Natural killer cell (primary cell): ENCODE measurements at regions not wholly inside any gene's neighbourhood (a gene's known extent, or its start where the extent isn't known, plus 50 kb on each side); places are given as distances from the start of the nearest gene placed in this dataset.

Experiments used
- ATAC-seq, 3 donors: fragments of 150-1000 bp in 2 of 3; fragments of 200-7000 bp in 1 of 3; cut with Tn5 transposase; 1 replicate in 1 of 3; 2 replicates in 2 of 3; pipeline ENCODE4 v1.10.0; 2021; ENCODE audit warnings: mild to moderate bottlenecking in 2 of 3, moderate library complexity in 2 of 3
- DNase-seq, 2 donors: peaks; one replicate each; pipeline versions ENCODE4 v3.0.0 to v3.0.0-alpha.2; 2013 to 2021; ENCODE audit warnings: mixed read lengths in 1 of 2
- H3K27ac ChIP-seq: one replicate; pipeline ENCODE4 v1.5.1; 2013; ENCODE audit warnings: mild to moderate bottlenecking, low read length
- H3K27me3 ChIP-seq: one replicate; pipeline ENCODE4 v1.6.1; 2013; ENCODE audit warnings: low read length; ENCODE audit not compliant: control insufficient read depth, insufficient read depth
- H3K36me3 ChIP-seq: one replicate; pipeline ENCODE4 v1.6.1; 2013; ENCODE audit warnings: low read length; ENCODE audit not compliant: control insufficient read depth, insufficient read depth
- H3K4me1 ChIP-seq: one replicate; pipeline ENCODE4 v1.6.1; 2013; ENCODE audit warnings: low read length; ENCODE audit not compliant: control insufficient read depth, insufficient read depth
- H3K4me3 ChIP-seq: one replicate; pipeline ENCODE4 v1.5.1; 2013; ENCODE audit warnings: low read length
- H3K9me3 ChIP-seq: one replicate; pipeline ENCODE4 v1.6.1; 2013; ENCODE audit warnings: low read length; ENCODE audit not compliant: control insufficient read depth, insufficient read depth
- H3K27ac Mint-ChIP-seq, 2 donors: one replicate each; pipeline ENCODE4 v1.8.0; 2022; ENCODE audit warnings: mild to moderate bottlenecking in 2 of 2, mixed read lengths in 2 of 2, moderate library complexity in 1 of 2
- H3K27me3 Mint-ChIP-seq, 2 donors: one replicate each; pipeline ENCODE4 v1.8.0; 2022; ENCODE audit warnings: low read depth in 2 of 2, mixed read lengths in 2 of 2
- H3K36me3 Mint-ChIP-seq: one replicate; pipeline ENCODE4 v1.8.0; 2022; ENCODE audit warnings: mixed read lengths
- H3K4me1 Mint-ChIP-seq, 2 donors: one replicate each; pipeline ENCODE4 v1.8.0; 2022; ENCODE audit warnings: mixed read lengths in 2 of 2
- H3K4me3 Mint-ChIP-seq: one replicate; pipeline ENCODE4 v1.8.0; 2022; ENCODE audit warnings: mild to moderate bottlenecking, moderate library complexity, mixed read lengths
- H3K9me3 Mint-ChIP-seq, 2 donors: one replicate each; pipeline ENCODE4 v1.8.0; 2022; ENCODE audit warnings: mixed read lengths in 2 of 2
- WGBS: methylation state at CpG from one replicate; pipeline ENCODE4 v1.1.7; 2013; ENCODE audit warnings: missing lambda C conversion rate; ENCODE audit not compliant: insufficient coverage; 5-methylcytosine and 5-hydroxymethylcytosine counted together
- intact Hi-C: fragments of 100-400 bp; cut with micrococcal nuclease; formaldehyde crosslinking; loops from one replicate; pipeline ENCODE4 v1.14.2; 2022
- TF ChIP-seq, protein P1 (sequence below): fragments of 200-600 bp; IDR thresholded peaks from one replicate; pipeline ENCODE4 v1.8.0; 2022; ENCODE audit warnings: antibody characterized with exemption

DNA sequence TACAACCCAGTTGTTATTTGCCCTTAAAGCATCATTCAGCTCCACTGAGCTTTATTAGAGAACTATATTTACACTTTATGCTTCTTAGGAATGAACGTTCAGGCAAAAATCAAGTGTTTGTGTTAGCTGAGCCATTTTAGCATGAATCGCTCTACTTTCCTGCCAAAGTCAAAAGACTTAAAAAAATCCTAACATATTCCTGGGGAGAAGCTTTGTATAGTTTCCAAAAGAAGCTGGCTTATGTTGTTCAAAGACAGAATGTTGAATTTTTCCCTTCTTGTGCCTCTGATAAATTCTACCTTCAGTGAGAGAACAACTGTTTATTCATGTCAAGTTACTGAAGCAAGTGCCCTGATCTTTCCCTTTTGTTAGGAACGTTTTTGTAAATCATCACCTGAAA is 771.5 kb upstream of the HS3ST1 start:
- no peak overlapping the region for H3K27ac ChIP-seq
- no peaks in the 10 kb centered on the region for H3K27me3 ChIP-seq
- no peaks in the 10 kb centered on the region for H3K4me1 ChIP-seq
- peaks cover 7% of the 10 kb centered on the region for H3K36me3 Mint-ChIP-seq
- H3K36me3 ChIP-seq: no peaks in the 10 kb centered on the region
- H3K4me1 Mint-ChIP-seq: no peaks in the 10 kb centered on the region
- H3K9me3 ChIP-seq: no peaks in the 10 kb centered on the region
- no peaks in the 10 kb centered on the region for H3K27me3 Mint-ChIP-seq
- ATAC-seq (no peak), DNase-seq (no peak)
- no peak overlapping the region for H3K4me3 ChIP-seq
- 89% methylated on average over 2 of the region's 3 CpGs for WGBS
- H3K27ac Mint-ChIP-seq: no peak overlapping the region
- H3K9me3 Mint-ChIP-seq: peaks cover 17 to 23% of the 10 kb centered on the region in 2 donors
- H3K4me3 Mint-ChIP-seq: no peak overlapping the region
- intact Hi-C loops: no loop called here
- TF ChIP-seq, protein P1, sequence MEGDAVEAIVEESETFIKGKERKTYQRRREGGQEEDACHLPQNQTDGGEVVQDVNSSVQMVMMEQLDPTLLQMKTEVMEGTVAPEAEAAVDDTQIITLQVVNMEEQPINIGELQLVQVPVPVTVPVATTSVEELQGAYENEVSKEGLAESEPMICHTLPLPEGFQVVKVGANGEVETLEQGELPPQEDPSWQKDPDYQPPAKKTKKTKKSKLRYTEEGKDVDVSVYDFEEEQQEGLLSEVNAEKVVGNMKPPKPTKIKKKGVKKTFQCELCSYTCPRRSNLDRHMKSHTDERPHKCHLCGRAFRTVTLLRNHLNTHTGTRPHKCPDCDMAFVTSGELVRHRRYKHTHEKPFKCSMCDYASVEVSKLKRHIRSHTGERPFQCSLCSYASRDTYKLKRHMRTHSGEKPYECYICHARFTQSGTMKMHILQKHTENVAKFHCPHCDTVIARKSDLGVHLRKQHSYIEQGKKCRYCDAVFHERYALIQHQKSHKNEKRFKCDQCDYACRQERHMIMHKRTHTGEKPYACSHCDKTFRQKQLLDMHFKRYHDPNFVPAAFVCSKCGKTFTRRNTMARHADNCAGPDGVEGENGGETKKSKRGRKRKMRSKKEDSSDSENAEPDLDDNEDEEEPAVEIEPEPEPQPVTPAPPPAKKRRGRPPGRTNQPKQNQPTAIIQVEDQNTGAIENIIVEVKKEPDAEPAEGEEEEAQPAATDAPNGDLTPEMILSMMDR: no peak

DNA sequence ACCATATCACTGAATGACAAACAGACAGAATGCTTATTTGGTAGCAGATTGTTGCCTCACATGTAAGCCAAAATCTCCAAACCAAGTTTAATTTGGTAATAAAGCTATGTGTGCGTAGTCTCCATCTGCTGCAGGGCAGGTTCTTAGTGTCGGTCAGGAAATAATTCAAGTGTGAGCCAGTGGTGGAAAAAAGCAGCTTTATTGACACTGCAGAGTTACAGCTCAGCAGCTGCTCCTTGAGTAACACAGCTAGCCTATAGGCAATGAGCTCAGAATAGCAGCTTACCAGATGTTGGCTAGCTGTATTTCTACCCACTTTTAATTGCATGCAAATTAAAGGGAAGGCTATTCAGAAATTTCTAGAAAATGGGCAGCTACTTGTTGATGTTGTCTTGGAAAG is 757.8 kb upstream of the HS3ST1 start:
- intact Hi-C loops: no loop called here
- Histone ChIP-seq H3K9me3 (no peaks in the 10 kb centered on the region), H3K27me3 (no peaks in the 10 kb centered on the region), H3K4me3 (no peak overlapping the region), H3K4me1 (no peaks in the 10 kb centered on the region), H3K36me3 (no peaks in the 10 kb centered on the region), H3K27ac (no peak overlapping the region)
- no peak overlapping the region for H3K27ac Mint-ChIP-seq
- no peaks in the 10 kb centered on the region for H3K27me3 Mint-ChIP-seq
- no peaks in the 10 kb centered on the region for H3K4me1 Mint-ChIP-seq
- no peak overlapping the region for H3K4me3 Mint-ChIP-seq
- H3K36me3 Mint-ChIP-seq: no peaks in the 10 kb centered on the region
- WGBS: 90% methylated on average over 2 of the region's 2 CpGs
- peaks cover 4 to 5% of the 10 kb centered on the region in 2 donors for H3K9me3 Mint-ChIP-seq
- ATAC-seq (no peak), DNase-seq (no peak)
- TF ChIP-seq, protein P1: no peak

DNA sequence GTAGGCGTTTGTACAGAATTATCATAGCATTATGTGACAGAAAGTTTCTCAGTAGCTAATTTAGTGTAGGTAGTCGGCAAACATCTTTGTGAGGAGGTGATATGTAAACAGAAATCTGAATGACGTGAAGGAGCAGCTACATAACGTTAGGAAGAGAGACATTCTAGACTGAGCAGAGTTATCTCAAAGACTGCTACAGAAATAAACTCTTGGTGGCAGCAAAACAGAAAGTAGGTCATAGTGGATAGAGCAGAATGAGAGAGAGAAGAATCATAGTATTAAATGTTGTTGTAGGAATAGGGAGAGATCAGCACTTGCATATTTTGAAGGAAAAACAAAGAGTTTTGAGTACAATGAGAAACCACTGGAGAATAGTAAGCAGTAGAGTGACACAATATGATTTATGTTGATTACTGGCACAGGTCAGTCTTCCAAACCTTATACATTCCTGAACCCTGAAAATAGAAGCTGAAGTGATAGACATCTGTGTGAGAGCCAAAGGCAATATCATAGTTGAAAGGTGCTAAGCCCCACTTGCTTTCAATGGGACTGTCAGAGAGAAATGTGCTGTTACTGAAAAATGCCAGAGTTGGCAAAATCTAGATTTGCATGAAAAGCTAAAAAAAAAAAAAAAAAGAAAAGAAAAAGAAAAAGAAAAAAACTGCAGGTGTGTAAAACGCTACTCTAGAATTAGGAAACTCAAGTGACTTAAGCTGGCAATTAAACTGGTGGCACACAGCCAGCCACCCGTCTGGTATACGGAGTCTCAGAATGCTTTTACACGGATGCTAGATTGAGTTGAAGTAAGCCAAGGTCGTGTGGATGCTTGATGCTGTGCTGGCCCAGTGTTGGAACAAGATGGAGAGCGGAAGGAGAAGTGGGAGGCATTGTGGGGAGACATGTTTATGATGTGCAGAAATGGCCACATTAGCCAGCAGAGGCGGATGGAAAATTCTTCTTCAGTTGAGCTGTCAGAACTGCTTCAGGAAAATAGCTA is 750.2 kb upstream of the HS3ST1 start:
- TF ChIP-seq, protein P1: no peak
- 86% methylated on average over 11 of the region's 11 CpGs for WGBS
- H3K36me3 Mint-ChIP-seq: no peaks in the 10 kb centered on the region
- ATAC-seq (no peak), DNase-seq (no peak)
- H3K27ac Mint-ChIP-seq: no peak overlapping the region
- no peaks in the 10 kb centered on the region for H3K27me3 ChIP-seq
- no peaks in the 10 kb centered on the region for H3K4me1 Mint-ChIP-seq
- no peak overlapping the region for H3K4me3 Mint-ChIP-seq
- H3K9me3 ChIP-seq: peaks cover 2% of the 10 kb centered on the region
- H3K9me3 Mint-ChIP-seq: peaks cover 13 to 28% of the 10 kb centered on the region in 2 donors
- no peaks in the 10 kb centered on the region for H3K27me3 Mint-ChIP-seq
- H3K27ac ChIP-seq: no peak overlapping the region
- no peaks in the 10 kb centered on the region for H3K36me3 ChIP-seq
- H3K4me1 ChIP-seq: no peaks in the 10 kb centered on the region
- no peak overlapping the region for H3K4me3 ChIP-seq
- intact Hi-C loops: no loop called here
